Colonic mucosa (tissue), 4 donors: ENCODE measurements at regions not wholly inside any gene's neighbourhood (a gene's known extent, or its start where the extent isn't known, plus 50 kb on each side); places are given as distances from the start of the nearest gene placed in this dataset.
"Not testable (repeated sequence)": the region's sequence is repeated elsewhere in the genome, so short reads cannot be mapped to it uniquely, and the experiment has no call there.

ENCODE experiments used
- DNase-seq: peaks from one replicate; pipeline ENCODE4 v3.0.0-alpha.2; 2020
- H3K27ac ChIP-seq: fragments of 200-600 bp; one replicate; pipeline ENCODE4 v1.8.0; 2021
- H3K27me3 ChIP-seq: fragments of 200-600 bp; one replicate; pipeline ENCODE4 v1.8.0; 2021
- H3K36me3 ChIP-seq: fragments of 200-600 bp; one replicate; pipeline ENCODE4 v1.8.0; 2021
- H3K4me1 ChIP-seq: fragments of 200-600 bp; one replicate; pipeline ENCODE4 v1.8.0; 2021; ENCODE audit warnings: mild to moderate bottlenecking
- H3K4me3 ChIP-seq: fragments of 200-600 bp; one replicate; pipeline ENCODE4 v1.8.0; 2021
- H3K9ac ChIP-seq, 2 donors: one replicate each; pipeline ENCODE4 v1.7.0; 2013; ENCODE audit warnings: control low read depth in 2 of 2, low read depth in 2 of 2, low read length in 2 of 2
- H3K9me3 ChIP-seq: fragments of 200-600 bp; one replicate; pipeline ENCODE4 v1.8.0; 2021
- intact Hi-C: fragments of 100-400 bp; cut with DNase I; formaldehyde crosslinking; loops from one replicate; pipeline ENCODE4 v1.14.1; 2022
- donor health status: healthy.
- donor health status: DM: no; HTN: no; CAD: no.
- donor health status: DM: no; HTN: no; CAD: no.

DNA sequence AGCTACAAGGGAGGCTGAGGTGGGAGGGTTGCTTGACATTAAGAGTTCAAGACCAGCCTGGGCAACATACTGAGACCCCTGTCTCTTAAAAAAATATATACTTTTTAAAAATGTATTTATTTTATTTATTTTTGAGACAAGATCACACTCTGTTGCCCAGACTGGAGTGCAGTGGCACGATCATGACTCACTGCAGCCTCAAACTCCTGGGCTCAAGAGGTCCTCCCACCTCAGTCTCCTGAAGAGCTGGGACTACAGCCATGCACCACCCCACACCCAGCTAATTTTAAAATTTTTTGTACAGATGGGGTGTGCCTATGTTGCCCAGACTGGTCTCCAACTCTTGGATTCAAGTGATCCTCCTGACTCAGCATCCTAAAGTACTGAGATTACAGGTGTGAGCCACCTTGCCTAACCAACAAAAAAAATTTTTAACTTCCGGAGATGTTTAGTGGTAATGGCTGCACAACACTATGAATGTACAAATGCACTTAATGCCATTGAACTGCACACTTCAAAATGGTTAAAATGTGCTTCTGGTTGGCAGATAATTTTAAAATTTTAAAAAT is 288.5 kb downstream of the GOLGA6L6 start:
- H3K4me1 ChIP-seq, H3K4me3 ChIP-seq, H3K36me3 ChIP-seq, H3K27ac ChIP-seq, DNase-seq, H3K27me3 ChIP-seq, H3K9me3 ChIP-seq, intact Hi-C loops, H3K9ac ChIP-seq: not testable (repeated sequence)

DNA sequence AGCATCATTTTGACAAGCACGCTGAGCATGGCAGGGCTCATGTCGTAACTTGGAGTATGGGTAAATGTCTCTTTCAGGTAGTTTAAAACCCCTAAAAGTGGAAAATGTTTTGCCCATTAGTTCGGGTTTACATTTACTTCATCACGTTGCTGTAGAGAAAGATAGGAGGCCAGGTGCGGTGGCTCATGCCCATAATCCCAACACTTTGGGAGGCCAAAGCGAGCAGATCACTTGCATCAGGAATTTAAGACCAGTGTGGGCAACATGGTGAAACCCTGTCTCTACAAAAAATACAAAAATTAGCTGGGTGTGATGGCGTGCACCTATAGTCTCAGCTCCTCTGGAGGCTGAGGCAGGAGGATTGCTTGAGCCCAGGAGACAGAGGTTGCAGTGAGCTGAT is 289.6 kb downstream of the GOLGA6L6 start:
- H3K27me3 ChIP-seq, intact Hi-C loops, H3K4me1 ChIP-seq, H3K4me3 ChIP-seq, DNase-seq, H3K27ac ChIP-seq, H3K36me3 ChIP-seq, H3K9ac ChIP-seq, H3K9me3 ChIP-seq: not testable (repeated sequence)

DNA sequence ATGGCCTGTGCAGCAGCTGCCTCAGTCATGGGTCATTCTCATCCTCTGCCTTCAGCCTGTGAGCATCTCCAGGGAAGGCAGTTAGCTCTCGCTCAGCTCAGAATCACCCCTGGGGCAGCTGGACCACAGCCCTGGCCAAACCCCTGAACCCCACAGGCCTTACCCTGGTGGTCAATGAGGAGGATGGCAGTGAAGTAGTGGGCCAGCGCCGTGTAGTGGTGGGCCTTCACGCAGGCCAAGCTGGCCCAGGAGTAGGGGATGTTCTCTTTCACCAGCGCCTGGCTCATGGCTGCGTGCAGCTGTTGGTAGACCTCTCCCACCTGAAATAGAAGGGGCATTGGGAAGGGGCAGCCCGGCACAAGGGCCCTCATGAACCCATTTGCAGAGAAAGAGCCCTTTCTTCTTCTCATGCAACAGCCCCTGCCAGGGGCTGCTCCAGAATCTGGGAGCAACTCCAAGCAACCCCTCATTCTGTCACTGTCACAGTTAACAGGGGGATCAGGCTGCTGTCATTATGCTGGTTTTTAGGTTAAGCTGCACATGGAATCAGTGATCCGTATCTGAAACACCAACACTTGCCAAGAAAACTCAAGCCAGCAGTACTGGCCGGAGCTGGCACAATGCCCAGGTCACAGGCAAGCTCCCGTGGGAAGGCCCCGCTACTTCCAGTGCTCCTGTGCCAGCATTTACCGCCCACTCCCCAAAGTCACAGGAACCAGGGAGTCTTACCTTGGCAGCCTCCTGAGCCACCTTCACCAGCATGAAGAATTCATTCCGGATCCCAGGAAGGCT is 290.2 kb downstream of the GOLGA6L6 start:
- H3K9me3 ChIP-seq, H3K4me1 ChIP-seq, H3K9ac ChIP-seq, H3K4me3 ChIP-seq, H3K36me3 ChIP-seq, H3K27ac ChIP-seq, DNase-seq, H3K27me3 ChIP-seq, intact Hi-C loops: not testable (repeated sequence)

DNA sequence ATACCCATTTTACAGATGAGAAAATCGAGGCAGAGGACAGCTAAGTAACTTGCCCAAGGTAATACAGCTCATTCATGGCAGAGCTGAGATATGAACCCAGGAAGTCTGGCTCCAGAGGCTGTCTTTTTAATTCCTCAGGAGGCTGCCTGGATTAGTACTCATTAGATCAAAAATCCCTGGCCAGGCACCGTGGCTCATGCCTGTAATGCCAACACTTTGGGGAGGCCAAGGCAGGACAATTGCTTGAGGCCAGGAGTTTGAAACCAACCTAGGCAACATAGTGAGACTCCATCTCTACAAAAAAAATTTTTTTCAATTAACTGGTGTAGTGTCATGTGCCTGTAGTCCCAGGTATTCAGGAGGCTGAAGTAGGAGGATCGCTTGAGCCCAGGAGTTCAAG is 291.4 kb downstream of the GOLGA6L6 start:
- H3K9ac ChIP-seq, H3K4me3 ChIP-seq, H3K27ac ChIP-seq, H3K4me1 ChIP-seq, H3K27me3 ChIP-seq, DNase-seq, intact Hi-C loops, H3K9me3 ChIP-seq, H3K36me3 ChIP-seq: not testable (repeated sequence)

- H3K27ac ChIP-seq, H3K4me1 ChIP-seq, intact Hi-C loops, DNase-seq, H3K9me3 ChIP-seq, H3K4me3 ChIP-seq, H3K27me3 ChIP-seq, H3K36me3 ChIP-seq, H3K9ac ChIP-seq: not testable (repeated sequence)
Measured at GRCh38 chr15:20249677-20249970, 292.0 kb downstream of the GOLGA6L6 start.

GRCh38 chr15:20248434-20248833 is 293.2 kb downstream of the GOLGA6L6 start:
- DNase-seq, H3K9ac ChIP-seq, H3K27ac ChIP-seq, H3K4me3 ChIP-seq, H3K4me1 ChIP-seq, intact Hi-C loops, H3K9me3 ChIP-seq, H3K36me3 ChIP-seq, H3K27me3 ChIP-seq: not testable (repeated sequence)

- H3K9ac ChIP-seq, H3K36me3 ChIP-seq, intact Hi-C loops, H3K4me3 ChIP-seq, H3K4me1 ChIP-seq, DNase-seq, H3K27me3 ChIP-seq, H3K27ac ChIP-seq, H3K9me3 ChIP-seq: not testable (repeated sequence)
Measured at GRCh38 chr15:20247137-20247536, 294.5 kb downstream of the GOLGA6L6 start.

DNA sequence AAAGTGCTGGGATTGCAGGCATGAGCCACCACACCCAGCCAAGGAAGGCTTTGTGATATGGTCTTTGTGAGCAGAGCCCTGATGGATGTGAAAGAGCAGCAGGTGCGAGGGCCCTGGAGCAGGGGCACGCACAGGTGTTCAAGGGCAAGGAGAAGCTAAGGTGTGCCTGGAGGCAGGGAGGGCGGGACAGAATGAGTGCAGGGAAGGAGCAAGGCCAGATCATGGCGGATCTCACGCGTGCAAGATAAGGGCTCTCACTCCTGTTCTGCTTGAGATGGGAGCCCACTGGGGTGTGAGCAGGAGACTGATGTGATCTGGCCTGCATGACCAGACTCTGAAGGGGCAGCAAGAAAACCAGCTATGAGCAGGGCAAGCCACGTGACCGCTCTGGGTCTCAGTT is 295.0 kb downstream of the GOLGA6L6 start:
- H3K4me3 ChIP-seq, H3K27ac ChIP-seq, DNase-seq, H3K36me3 ChIP-seq, H3K9me3 ChIP-seq, intact Hi-C loops, H3K9ac ChIP-seq, H3K4me1 ChIP-seq, H3K27me3 ChIP-seq: not testable (repeated sequence)

GRCh38 chr15:20245856-20246255 is 295.7 kb downstream of the GOLGA6L6 start:
- H3K27me3 ChIP-seq, H3K9me3 ChIP-seq, H3K4me1 ChIP-seq, H3K36me3 ChIP-seq, H3K4me3 ChIP-seq, intact Hi-C loops, H3K9ac ChIP-seq, H3K27ac ChIP-seq, DNase-seq: not testable (repeated sequence)

GRCh38 chr15:20244792-20245191 is 296.8 kb downstream of the GOLGA6L6 start:
- H3K36me3 ChIP-seq, DNase-seq, H3K9me3 ChIP-seq, H3K4me3 ChIP-seq, H3K4me1 ChIP-seq, intact Hi-C loops, H3K9ac ChIP-seq, H3K27me3 ChIP-seq, H3K27ac ChIP-seq: not testable (repeated sequence)

- H3K9ac ChIP-seq, H3K4me3 ChIP-seq, H3K27ac ChIP-seq, H3K9me3 ChIP-seq, H3K27me3 ChIP-seq, DNase-seq, H3K4me1 ChIP-seq, H3K36me3 ChIP-seq, intact Hi-C loops: not testable (repeated sequence)
Measured at GRCh38 chr15:20243486-20244240, 297.9 kb downstream of the GOLGA6L6 start.

DNA sequence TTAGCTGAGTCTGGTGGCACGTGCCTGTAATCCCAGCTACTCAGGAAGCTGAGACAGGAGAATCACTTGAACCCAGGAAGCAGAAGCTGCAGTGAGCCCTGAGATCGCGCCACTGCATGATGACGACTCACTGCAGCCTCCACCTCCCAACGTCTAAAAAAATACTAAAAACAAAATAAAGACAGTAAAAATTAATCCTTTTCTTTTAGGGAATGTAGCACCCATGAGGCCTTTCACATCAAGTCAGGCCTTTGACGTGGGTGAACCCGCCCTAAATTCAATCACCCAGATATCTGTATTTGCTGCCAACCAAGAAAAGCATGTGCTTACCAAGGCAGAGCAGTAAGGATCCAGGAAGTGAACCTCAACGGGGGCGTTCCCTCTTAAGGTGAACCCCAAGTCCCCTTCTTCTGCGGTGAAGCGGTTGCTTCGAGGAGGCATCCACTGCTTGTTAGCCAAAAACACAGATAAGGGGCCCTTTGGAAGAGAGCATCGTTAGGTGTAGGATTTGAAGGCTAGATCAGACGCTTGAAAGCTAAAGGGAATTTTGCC is 301.2 kb downstream of the GOLGA6L6 start:
- H3K27me3 ChIP-seq, H3K36me3 ChIP-seq, H3K9me3 ChIP-seq, H3K4me1 ChIP-seq, H3K4me3 ChIP-seq, H3K9ac ChIP-seq, H3K27ac ChIP-seq, DNase-seq, intact Hi-C loops: not testable (repeated sequence)

DNA sequence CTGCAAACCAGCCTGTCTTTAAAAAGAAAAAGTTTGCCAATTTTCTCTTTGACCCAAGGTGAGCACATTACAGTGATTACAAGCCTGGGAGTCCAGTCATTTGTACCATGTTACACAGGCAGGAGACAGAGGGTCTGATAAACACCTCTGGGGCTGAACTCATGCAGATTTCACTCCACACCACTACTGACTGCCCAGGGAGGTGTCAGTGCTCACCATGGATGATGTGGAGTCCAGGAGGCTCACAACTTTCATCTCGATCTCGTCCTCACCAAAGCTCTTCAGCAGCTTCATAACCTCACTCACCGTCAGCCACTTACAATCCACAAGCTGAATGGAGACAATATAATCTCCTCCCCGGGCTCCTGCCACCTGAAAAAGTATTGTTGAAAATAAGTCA is 302.4 kb downstream of the GOLGA6L6 start:
- H3K27ac ChIP-seq, H3K4me1 ChIP-seq, DNase-seq, H3K4me3 ChIP-seq, H3K9ac ChIP-seq, H3K9me3 ChIP-seq, H3K36me3 ChIP-seq, H3K27me3 ChIP-seq, intact Hi-C loops: not testable (repeated sequence)
